Calu3 (cell line): ENCODE measurements at regions not wholly inside any gene's neighbourhood (a gene's known extent, or its start where the extent isn't known, plus 50 kb on each side); places are given as distances from the start of the nearest gene placed in this dataset.

Experiments used
- BruUV-seq: library from RNA; stranded (reverse); fragments of 400-500 nt; replicated peaks from 2 replicates; lab custom pipeline; 2021; lab: Mats Ljungman, UMichigan
- CTCF ChIA-PET: fragments of 300-600 bp; sonication (Branson Sonifier 250); formaldehyde crosslinking; loops from one replicate; lab custom pipeline; 2022; ENCODE audit warnings: antibody characterized with exemption; lab: Charles Lee
- DNase-seq: peaks from one replicate; pipeline ENCODE4 v3.0.0; 2022
- H3K27ac Mint-ChIP-seq: one replicate; pipeline ENCODE4 v1.8.0; 2022; ENCODE audit warnings: mixed read lengths; ENCODE audit not compliant: unreplicated experiment
- H3K27me3 Mint-ChIP-seq: one replicate; pipeline ENCODE4 v1.8.0; 2022; ENCODE audit warnings: mixed read lengths; ENCODE audit not compliant: unreplicated experiment
- H3K36me3 Mint-ChIP-seq: one replicate; pipeline ENCODE4 v1.8.0; 2022; ENCODE audit warnings: mild to moderate bottlenecking, moderate library complexity, mixed read lengths; ENCODE audit not compliant: insufficient read depth, unreplicated experiment
- H3K4me1 Mint-ChIP-seq: one replicate; pipeline ENCODE4 v1.8.0; 2022; ENCODE audit warnings: mild to moderate bottlenecking, low read depth, mixed read lengths; ENCODE audit not compliant: unreplicated experiment
- H3K4me3 Mint-ChIP-seq: one replicate; pipeline ENCODE4 v1.8.0; 2022; ENCODE audit warnings: mild to moderate bottlenecking, low read depth, moderate library complexity, mixed read lengths; ENCODE audit not compliant: unreplicated experiment
- H3K9me3 Mint-ChIP-seq: one replicate; pipeline ENCODE4 v1.8.0; 2022; ENCODE audit warnings: low read depth, mixed read lengths; ENCODE audit not compliant: unreplicated experiment
- CTCF ChIP-seq: fragments of 200-600 bp; IDR thresholded peaks from one replicate; pipeline ENCODE4 v1.8.0; 2022; ENCODE audit warnings: antibody characterized with exemption; ENCODE audit not compliant: unreplicated experiment
- intact Hi-C: fragments of 100-400 bp; cut with micrococcal nuclease; formaldehyde crosslinking; loops from one replicate; pipeline ENCODE4 v1.10.0; 2022; ENCODE audit not compliant: unreplicated experiment

- Mint-ChIP-seq H3K36me3 (no peaks in the 10 kb centered on the region), H3K4me3 (no peak overlapping the region), H3K27me3 (peaks cover 36% of the 10 kb centered on the region), H3K9me3 (no peaks in the 10 kb centered on the region), H3K4me1 (no peaks in the 10 kb centered on the region), H3K27ac (no peak overlapping the region)
- intact Hi-C loops: no loop called here
- no peak for TF ChIP-seq CTCF
- CTCF ChIA-PET: no interaction called here
- BruUV-seq: no TSS peak
- no peak for DNase-seq
These were observed 75.5 kb upstream of the PALM2AKAP2 start for GRCh38 chr9:109704546-109704945.

- no peak for TF ChIP-seq CTCF
- no TSS peak for BruUV-seq
- Mint-ChIP-seq H3K27ac (no peak overlapping the region), H3K9me3 (no peaks in the 10 kb centered on the region), H3K4me3 (no peak overlapping the region), H3K27me3 (peaks cover 46% of the 10 kb centered on the region), H3K36me3 (no peaks in the 10 kb centered on the region), H3K4me1 (no peaks in the 10 kb centered on the region)
- no peak for DNase-seq
- intact Hi-C loops: no loop called here
- CTCF ChIA-PET: no interaction called here
These were observed 74.5 kb upstream of the PALM2AKAP2 start for GRCh38 chr9:109705515-109705914.

GRCh38 chr9:109707355-109707754 lies 72.6 kb upstream of the PALM2AKAP2 start:
- Mint-ChIP-seq H3K4me1 (no peaks in the 10 kb centered on the region), H3K36me3 (no peaks in the 10 kb centered on the region), H3K27me3 (peaks cover 64% of the 10 kb centered on the region), H3K4me3 (no peak overlapping the region), H3K27ac (no peak overlapping the region), H3K9me3 (no peaks in the 10 kb centered on the region)
- TF ChIP-seq CTCF: no peak
- DNase-seq: no peak
- CTCF ChIA-PET: no interaction called here
- intact Hi-C loops: no loop called here
- BruUV-seq: no TSS peak

- Mint-ChIP-seq H3K36me3 (no peaks in the 10 kb centered on the region), H3K27ac (no peak overlapping the region), H3K9me3 (no peaks in the 10 kb centered on the region), H3K27me3 (peaks cover 66% of the 10 kb centered on the region), H3K4me1 (no peaks in the 10 kb centered on the region), H3K4me3 (no peak overlapping the region)
- CTCF ChIA-PET: no interaction called here
- no TSS peak for BruUV-seq
- no peak for DNase-seq
- TF ChIP-seq CTCF: no peak
- intact Hi-C loops: no loop called here
These were observed 71.5 kb upstream of the PALM2AKAP2 start for GRCh38 chr9:109708451-109708945.
